Dedifferentiated amniotic fluid mesenchymal stem cell (primary cell): ENCODE measurements at regions not wholly inside any gene's neighbourhood (a gene's known extent, or its start where the extent isn't known, plus 50 kb on each side); places are given as distances from the start of the nearest gene placed in this dataset.
A peak's percentile ranks its signal among the peaks of the same experiment; 100 is the strongest.

ENCODE experiments used
- DNase-seq: peaks from one replicate; pipeline ENCODE4 v3.0.0-alpha.2; 2016; ENCODE audit errors: extremely low spot score

DNA sequence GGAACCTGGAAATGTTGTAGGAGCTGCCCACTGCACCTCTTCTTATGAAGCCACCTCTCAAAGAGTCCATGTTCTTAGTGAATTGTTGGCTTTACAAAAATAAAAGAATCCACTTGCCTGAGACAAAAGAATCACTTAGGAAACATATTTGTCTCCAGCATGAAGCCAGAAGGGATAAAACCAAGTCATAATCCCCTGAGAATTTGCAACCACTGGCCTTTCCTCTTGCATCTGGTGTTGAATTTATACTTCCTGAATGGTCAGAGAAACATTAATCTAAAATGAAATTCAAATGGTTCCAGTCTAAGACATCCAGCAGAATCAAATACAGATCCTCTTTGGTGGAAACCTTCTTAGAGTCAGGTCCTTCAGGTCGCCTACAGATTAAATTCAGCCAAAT lies 192.5 kb upstream of the ECI2 start:
- DNase-seq, result no peak

DNA sequence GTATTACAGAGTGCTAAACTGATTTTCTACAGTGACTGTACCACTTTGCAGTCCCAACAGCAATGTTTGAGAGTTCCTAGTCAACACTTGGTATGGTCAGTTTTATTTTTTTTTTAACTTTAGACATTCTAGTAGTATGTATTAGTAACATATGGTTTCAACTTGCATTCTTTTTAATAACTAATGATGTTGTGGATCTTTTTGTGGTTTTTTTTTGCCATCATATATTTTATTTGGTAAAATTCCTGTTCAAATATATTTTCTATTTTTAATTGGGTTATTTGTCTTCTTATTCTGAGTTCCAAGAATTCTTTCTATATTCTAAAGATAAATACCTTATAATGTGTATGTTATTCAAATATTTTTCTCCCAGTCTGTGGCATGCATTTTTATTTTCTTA lies 189.4 kb upstream of the ECI2 start:
- no peak for DNase-seq

DNA sequence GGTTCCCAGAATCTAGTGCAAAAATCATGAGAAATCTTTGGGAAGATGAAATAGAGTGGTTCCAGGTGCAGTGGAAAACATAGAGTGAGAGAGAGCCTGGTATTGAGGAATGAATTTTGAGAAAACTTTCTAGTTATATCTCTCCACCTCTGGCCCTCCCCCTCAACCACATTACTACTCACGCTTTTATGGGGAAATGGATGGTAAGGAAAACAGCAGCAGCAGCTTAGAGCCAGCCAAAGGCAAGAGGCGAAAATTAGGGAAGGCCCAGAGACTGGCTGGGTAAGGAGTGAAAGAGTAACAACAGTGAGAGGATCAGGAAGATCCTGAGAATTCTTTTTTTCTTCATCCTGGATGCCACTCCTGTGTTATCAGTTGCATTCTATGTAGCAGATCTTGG lies 187.9 kb upstream of the ECI2 start:
- no peak for DNase-seq

DNA sequence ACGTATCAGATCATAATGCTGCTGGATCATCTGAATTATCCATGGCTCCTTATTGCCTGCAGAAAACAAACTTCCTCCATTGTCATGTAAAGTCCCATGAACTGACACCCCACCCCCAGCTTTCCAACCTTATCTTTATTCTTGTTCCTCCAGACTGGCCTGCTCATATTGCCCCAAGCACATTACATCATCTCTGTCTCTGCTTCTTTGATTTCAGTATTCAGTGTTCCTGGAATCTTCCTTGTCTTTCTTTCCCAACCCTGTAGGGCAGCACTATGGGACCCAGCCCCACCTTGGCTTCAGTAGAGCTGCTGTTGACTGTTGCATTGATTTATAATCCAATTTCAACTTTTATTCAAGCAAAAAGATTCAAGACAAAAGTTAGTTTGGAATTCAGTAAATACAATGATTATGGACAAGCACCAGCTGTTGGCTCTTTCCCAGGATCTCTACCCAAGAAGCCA lies 187.5 kb upstream of the ECI2 start:
- DNase-seq, result no peak

DNA sequence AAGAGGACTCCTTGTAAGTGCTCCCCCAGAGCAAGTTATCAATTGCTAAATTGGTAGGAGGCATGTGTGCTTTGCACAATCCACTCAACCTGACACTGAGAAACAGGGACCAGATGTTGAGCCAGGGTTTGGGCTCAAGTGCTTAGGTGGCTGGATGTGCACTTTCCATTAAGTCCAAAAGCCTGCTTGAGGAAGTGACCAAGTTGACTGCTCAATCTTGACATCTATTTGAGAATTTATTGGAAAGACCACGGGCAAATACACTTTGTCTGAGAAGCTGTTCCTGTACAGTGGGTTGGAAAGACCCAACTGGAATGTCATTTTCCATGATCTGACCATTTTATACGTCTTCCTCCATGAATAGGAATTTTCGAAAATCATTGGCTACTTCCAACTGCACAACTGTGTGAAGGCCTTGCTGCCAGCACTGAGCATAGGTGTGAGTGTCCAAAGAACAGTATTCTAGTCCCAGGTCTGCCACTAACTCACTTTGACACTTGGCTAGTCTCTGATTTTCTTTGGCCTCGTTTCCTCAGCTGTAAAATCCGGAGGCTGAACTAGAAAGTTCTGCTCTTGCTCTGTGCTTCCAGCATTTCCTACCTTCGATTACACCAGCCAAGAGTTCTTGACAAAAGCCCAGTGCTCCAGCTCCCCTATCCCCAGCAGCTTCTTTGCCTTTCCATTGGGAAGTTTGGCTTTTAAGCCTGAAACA lies 186.9 kb upstream of the ECI2 start:
- no peak for DNase-seq

DNA sequence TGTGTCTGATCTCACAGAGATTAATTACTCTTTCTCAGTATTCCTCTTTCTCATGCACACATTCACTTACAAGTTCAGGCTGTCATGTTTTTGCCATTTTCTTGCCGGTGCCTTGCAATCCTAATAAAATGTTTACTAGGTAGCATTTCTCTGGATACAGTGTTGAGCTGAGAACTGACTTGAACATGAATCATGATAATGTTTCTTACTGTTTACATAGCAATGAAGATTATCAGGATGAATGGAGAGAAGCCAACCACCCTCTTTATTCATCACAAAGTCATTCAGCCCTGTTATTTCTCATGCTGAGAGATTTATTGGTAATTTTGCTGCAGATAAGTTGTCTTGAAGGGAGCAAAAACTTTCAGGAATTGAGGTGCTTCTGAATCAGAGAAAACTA lies 185.5 kb upstream of the ECI2 start:
- DNase-seq, result peak; percentile 78

DNA sequence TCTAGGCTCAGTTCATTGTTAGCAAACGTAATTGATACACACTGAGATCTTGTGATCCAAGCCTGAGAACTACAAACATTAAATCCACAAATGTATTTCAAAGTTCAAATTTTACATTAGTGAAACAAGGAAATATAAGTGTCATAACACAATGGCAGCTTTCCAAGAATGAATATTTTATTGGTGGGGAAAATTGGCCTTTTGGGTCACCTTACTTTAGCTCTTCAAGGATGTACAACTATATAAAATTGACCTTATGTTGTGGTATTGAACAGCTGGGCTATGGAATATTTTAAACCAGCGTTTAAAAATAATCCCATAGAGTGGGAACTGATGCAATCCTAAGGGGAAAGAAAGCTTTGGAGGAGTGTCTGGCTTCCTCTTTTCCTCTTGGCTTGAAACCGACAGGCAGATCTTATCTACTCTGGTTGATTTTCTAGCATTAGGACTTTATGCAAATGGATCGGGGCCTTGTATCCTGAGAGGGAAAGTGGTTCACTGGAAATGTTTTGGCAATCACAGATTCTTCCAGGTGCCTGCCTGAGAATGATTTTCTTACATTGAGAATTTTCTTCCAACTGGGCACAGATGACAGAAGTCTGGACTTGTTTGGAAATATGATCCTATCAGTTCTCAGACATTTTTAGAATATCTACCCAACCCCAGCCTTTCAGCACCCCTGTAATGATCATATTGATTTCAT lies 184.8 kb upstream of the ECI2 start:
- DNase-seq, result peak; percentile 74

DNA sequence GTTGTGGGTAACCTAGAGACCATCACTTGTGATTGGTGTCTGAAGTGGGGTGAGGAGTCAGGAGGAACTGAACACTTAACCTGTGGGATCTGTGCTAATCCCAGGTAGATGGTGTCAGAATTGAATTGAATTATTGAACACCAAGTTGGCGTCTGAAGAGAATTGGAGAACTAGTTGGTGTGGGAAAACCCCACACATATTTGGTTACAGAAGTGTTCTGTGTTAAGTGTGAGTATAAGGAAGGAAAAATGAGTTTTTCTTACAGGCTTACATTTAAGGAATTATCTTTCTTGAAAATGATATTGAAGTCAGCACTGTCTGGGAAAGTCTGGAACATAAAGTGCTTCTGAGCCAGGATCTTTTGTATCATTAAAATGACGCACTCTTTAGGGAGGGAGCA lies 182.9 kb upstream of the ECI2 start:
- no peak for DNase-seq

DNA sequence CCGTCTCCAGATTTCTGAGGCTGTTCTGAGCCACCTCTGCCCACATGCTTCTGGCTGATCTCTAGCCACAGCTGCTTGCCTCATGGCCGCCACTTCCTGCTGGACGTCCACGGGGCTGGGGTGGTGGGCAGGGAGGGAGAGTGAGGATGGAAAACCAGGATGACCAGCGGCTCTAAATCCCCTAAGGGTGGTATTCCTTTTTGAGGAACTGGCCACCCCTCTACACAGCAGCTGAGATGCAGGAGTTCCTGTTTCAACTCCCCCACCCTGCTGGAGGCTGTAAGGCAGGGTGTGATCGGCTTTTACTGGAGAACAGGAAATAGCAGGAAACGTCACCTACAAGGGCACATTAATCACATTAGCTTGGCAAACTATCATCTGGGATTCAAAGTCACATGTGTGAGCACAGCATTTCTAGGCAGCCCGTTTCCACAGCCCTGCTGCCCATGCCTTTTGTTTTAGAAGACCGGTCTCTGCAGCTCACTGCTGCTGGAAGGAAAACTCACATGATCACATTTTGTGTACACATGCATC lies 181.6 kb upstream of the ECI2 start:
- DNase-seq, result no peak

DNA sequence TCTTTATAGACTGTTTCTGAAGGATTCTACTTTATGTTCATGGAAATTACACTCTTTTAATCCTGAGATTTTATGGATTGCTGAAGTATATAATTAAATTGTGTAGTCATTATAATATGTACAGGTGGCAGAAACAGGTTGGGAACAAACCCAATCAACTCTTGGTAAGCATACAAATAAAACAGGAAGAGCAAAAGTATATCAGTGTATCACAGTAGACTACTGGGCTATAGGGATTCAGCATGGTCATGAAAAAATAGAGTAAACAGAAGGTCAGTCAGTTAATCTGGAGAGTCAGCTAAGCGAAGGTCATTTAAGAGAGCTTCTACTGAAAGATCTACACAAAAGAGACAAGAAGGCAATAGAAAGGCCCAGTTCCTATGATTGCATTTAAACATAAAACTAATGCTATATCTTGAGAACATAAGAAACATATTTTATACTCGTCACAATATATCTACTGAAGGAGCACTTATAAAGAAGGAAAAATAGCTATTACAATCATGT lies 178.9 kb upstream of the ECI2 start:
- DNase-seq, result no peak

DNA sequence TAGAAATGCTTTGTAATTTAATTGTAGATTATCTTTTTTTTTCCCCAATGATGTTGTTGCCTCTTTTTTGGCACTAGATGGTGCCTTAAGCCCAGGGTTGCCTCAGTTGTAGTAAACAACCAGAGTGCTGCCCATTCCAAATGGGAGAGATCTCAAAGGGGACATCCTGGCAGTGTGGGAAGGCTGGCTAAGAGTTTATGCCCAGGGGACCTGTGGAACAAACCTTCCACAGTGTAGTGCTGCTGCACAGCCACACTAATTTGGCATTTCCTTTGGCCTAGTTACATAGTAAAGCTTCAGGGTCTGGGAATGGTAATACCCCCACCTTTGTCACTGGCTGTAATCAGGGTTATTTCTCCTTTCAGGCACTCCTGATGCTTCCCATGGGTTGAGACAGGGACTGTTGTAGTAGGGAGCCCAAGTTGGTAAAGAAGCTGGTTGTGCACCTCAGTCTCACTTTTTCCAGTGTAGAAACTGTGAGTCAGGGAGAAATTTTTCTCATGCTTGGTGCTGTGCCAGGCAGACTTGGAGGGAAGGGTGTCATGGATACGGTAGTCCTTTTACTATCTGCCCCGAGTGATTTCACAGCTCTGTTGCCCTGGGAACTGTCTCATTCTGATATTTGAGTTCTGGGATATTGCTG lies 177.8 kb upstream of the ECI2 start:
- peak; percentile 91 for DNase-seq

DNA sequence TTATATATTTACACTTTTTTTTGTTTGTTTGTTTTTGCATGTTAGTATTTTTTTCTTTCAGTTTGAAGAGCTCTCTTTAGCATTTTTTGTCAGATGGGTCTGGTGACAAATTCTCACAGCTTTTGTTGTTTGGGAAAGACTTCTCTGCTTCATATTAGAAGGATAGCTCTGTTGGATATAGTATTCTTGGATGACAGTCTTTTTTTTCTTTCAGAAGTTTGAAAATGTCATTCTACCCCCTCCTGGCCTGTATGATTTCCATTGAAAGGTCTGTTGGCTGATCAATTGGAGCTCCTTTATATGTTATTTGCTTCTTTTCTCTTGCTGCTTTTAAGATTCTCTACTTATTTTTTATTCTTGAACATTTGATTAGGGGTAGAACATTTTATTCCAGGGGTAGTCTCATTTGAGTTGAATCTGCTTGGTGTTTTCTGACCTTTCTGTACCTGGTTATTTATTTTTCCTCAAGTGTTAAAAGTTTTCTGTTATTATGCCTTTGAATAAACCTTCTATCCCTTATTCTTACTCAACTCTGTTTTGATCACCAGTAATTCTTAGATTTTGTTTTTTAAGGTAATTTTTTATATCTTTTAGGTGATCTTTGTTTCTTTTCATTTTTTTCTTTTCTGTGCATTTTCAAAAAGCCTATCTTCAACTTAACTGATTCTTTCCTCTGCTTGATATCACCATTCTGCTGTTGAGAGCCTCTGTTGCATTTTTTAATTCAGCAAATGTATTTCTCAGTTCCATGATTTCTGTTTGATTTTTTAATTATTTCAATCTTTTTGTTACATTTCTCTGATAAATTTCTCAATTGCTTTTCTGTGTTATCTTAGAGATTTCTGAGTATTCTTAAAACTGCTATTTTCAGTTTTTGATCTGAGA lies 176.8 kb upstream of the ECI2 start:
- DNase-seq, result no peak

DNA sequence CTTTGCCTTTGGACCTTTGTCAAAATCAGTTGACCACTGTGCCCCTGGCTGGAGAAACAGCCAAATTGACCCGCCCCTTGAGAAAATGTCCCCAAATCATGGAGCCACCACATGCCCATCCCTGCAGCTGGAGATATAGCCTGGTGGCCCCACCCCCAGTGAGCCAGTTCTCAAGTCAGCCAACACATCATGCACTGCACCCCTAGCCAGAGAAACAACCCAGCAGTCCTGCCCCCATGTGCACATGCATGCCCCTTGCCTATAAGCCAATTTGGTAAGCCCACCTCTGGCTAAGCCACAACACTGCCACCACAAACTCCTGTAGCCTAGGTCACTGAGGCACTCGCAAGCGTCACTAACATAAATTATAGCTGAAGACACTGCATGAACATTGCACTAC lies 174.2 kb upstream of the ECI2 start:
- no peak for DNase-seq

DNA sequence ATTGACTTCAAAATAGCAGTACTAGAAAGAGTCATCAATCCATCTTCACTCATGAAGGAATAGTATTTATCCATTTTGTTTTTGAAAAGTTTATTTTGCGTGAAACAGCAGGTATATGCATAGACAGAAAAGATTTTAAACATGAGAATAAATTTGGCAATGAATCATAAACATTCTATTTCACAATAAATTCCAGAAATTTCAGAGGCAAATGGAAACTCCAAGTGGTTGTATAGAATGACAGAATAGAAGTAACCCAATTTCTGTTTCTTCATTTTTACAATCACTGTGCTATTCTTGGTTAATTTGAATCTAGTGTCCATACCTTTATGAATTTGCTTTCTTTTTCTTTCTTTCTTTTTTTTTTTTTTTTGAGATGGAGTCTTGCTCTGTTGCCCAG lies 173.0 kb upstream of the ECI2 start:
- no peak for DNase-seq

DNA sequence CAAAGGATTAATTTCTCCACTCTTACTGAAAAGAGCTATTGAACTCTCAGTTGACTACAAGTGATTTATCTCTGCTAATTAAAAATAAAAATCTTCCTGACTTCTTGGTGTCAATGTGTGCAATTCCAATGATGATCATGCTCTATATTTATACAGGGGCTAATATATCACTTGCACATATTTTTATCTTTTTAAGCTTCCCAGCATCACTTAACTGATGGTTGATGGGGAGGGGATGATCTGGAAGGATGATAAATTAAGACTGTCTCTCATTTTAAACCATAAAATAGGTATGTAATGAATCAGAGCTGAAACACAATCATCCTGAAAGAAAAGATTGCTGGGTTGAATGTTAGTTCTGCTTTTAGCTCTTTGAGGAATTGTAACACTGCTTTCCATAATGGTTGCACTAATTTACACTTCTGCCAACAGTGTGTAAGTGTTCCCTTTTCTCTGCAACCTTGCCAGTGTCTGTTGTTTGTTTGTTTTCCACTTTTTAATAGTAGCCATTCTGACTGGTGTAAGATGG lies 169.6 kb upstream of the ECI2 start:
- DNase-seq, result no peak

DNA sequence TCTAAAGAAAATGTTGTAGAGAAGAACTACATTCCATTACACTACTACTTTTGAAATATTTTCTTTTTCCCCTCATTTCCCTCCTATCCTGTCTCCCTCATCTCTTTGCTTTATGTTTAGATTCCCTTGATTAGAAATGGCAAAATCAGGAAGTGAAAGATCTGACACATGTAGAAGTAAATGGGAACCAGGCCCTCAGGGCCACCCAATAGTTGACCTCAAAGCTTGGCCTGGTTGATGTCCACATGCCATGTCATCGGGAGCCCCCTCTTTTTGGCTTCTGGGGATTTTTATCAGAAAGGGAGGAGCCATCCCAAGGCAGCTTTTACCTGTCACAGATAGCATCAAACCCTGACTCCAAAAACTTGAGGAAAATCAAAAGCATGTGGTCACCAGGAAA lies 168.3 kb upstream of the ECI2 start:
- no peak for DNase-seq

DNA sequence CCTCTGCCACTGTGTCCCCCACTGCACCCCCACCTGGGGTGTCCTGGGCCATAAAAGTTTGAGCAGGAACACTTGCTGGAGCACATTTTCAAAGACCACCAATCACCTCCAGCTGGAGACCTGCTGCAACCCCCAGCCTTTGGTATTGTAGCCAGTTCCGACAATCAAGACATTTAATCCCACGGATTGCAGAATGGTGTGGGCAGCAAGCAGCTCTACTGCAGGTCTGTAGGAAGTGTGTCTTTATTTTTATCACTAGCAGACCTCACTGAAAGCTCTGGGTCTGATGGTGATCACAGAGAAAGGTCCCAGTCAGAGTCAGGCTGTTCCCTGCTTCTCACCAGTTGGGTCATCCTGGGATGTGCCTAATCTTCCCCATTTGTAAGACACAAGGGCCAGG lies 167.1 kb upstream of the ECI2 start:
- DNase-seq, result no peak

DNA sequence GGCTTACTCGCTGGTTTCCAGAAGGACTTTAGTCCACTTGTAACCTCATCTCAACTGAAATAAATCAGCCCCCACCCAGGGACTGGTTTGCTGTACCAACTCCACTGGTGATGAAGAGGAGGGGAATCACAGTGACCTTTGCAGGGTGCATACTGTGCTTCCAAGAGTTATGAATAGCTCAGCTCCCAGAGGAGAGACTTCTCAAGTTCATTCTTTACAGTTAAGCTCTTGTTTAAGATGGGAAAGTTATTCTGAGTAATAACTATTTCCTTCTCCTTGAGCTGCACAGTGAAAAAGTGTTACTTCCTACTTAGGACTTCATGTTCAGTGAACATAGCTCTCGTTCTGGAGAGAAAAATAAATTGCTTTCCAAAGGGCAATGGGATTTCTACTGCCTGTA lies 166.5 kb upstream of the ECI2 start:
- DNase-seq, result no peak

DNA sequence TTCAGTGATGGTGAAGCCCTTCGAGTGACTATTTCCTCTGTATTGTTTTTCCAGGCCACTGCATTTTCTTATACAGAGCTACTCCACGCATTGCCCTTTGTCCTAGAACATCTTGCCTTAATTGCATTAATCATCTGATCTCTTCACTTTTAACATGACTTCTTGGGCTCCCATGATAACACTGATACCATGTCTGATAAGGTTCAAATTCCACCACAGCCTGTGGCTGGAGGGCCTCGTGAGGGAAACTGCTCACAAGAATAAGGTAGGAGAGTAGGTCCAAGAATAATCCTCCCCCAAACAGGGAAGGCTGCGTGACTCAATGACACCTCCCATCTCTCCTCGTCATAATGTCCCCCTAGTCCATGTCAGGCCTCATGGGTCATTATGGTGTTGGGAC lies 165.5 kb upstream of the ECI2 start:
- DNase-seq, result no peak

DNA sequence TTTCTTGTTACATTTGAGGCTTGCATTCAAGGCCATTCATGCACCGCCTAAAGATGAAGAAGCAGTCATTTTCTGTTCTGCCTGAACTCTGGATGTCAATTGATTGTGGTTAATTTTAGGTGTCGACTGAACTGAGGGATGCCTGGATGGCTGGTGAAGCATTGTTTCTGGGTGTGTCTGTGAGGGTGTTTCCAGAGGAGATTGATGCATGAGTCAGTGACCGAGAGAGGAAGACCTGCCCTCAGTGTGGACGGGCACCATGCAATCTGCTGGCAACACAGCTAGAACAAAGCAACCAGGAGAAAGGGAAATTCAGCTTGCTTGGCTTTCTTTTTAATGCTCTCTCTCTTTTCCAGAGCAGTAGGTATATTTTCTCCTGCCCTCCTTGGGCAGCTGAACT lies 164.1 kb upstream of the ECI2 start:
- DNase-seq, result no peak

DNA sequence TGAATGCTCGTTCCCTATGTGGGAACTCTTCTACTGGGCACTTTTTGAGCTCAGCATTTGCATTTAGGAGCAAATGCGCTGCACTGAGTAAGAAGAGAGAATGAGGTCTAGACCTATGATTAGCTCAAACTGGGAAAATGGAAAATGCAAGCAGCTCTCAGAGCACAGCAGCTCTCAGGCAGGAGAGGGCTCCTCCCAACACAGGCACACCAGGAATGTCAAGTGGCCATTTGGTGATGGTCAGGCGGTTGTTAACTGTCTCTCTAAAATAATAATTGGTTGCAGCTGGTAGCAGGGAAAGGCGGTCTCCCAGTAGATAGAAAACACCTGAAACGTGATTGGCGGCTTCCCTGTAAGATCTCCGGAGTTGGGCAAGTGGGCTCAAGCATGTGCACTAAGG lies 162.0 kb upstream of the ECI2 start:
- no peak for DNase-seq
